NCI-H446 (cell line): ENCODE measurements at regions not wholly inside any gene's neighbourhood (a gene's known extent, or its start where the extent isn't known, plus 50 kb on each side); places are given as distances from the start of the nearest gene placed in this dataset.
A peak's percentile ranks its signal among the peaks of the same experiment; 100 is the strongest.
"Not testable (repeated sequence)": the region's sequence is repeated elsewhere in the genome, so short reads cannot be mapped to it uniquely, and the experiment has no call there.

Experiments used
- DNase-seq, 2 experiments: peaks; one replicate each; lab custom pipeline; 2025; lab: John Stamatoyannopoulos, UW

GRCh38 chr15:31681529-31682259, 348.6 kb upstream of the CHRNA7 start:
- DNase-seq: not testable (repeated sequence)

GRCh38 chr15:31687088-31687487, 343.2 kb upstream of the CHRNA7 start:
- DNase-seq: not testable (repeated sequence)

GRCh38 chr15:31696509-31696908, 333.8 kb upstream of the CHRNA7 start:
- DNase-seq: not testable (repeated sequence)

- DNase-seq: not testable (repeated sequence)
These were observed 325.1 kb upstream of the CHRNA7 start for GRCh38 chr15:31705076-31705678.

- not testable (repeated sequence) for DNase-seq
These were observed 322.2 kb upstream of the CHRNA7 start for GRCh38 chr15:31707944-31708702.

GRCh38 chr15:31708703-31709327, 321.5 kb upstream of the CHRNA7 start:
- DNase-seq: not testable (repeated sequence)

- not testable (repeated sequence) for DNase-seq
These were observed 320.8 kb upstream of the CHRNA7 start for GRCh38 chr15:31709479-31709878.

- DNase-seq: not testable (repeated sequence)
These were observed 319.5 kb upstream of the CHRNA7 start for GRCh38 chr15:31710806-31711205.

GRCh38 chr15:31715208-31715607, 315.1 kb upstream of the CHRNA7 start:
- DNase-seq: not testable (repeated sequence)

GRCh38 chr15:31718625-31719024, 311.7 kb upstream of the CHRNA7 start:
- not testable (repeated sequence) for DNase-seq

- DNase-seq: peak in 1 of 2 experiments; percentile 13
These were observed 310.8 kb upstream of the CHRNA7 start for GRCh38 chr15:31719396-31720022.

- not testable (repeated sequence) for DNase-seq
These were observed 307.3 kb upstream of the CHRNA7 start for GRCh38 chr15:31723019-31723418.

- DNase-seq: not testable (repeated sequence)
These were observed 305.4 kb upstream of the CHRNA7 start for GRCh38 chr15:31724903-31725302.

GRCh38 chr15:31725619-31726018, 304.7 kb upstream of the CHRNA7 start:
- not testable (repeated sequence) for DNase-seq

GRCh38 chr15:31727612-31728011, 302.7 kb upstream of the CHRNA7 start:
- no peak for DNase-seq

- no peak for DNase-seq
These were observed 297.6 kb upstream of the CHRNA7 start for GRCh38 chr15:31732726-31733125.

- no peak for DNase-seq
These were observed 296.9 kb upstream of the CHRNA7 start for GRCh38 chr15:31733424-31733823.

- DNase-seq: peak; percentile 58 to 92
These were observed 290.1 kb upstream of the CHRNA7 start for GRCh38 chr15:31740203-31740602.

- DNase-seq: no peak
These were observed 284.5 kb upstream of the CHRNA7 start for GRCh38 chr15:31745841-31746240.

- DNase-seq: no peak
These were observed 278.1 kb upstream of the CHRNA7 start for GRCh38 chr15:31752065-31752762.

GRCh38 chr15:31752905-31753304, 277.4 kb upstream of the CHRNA7 start:
- DNase-seq: no peak
